IPS-18a (cell line): ENCODE measurements at regions not wholly inside any gene's neighbourhood (a gene's known extent, or its start where the extent isn't known, plus 50 kb on each side); places are given as distances from the start of the nearest gene placed in this dataset.

Source experiments
- H3K27ac ChIP-seq: one replicate; pipeline ENCODE4 v1.5.1; 2013; ENCODE audit warnings: low read length
- H3K27me3 ChIP-seq: one replicate; pipeline ENCODE4 v1.6.1; 2013; ENCODE audit warnings: mild to moderate bottlenecking, low read length; ENCODE audit not compliant: control insufficient read depth, insufficient read depth
- H3K36me3 ChIP-seq: one replicate; pipeline ENCODE4 v1.6.1; 2013; ENCODE audit warnings: low read depth, low read length; ENCODE audit not compliant: control insufficient read depth
- H3K4me1 ChIP-seq: one replicate; pipeline ENCODE4 v1.6.1; 2013; ENCODE audit warnings: low read depth, low read length; ENCODE audit not compliant: control insufficient read depth
- H3K4me3 ChIP-seq: one replicate; pipeline ENCODE4 v1.5.1; 2013; ENCODE audit warnings: low read length
- H3K9ac ChIP-seq: one replicate; pipeline ENCODE4 v1.6.1; 2013; ENCODE audit warnings: mild to moderate bottlenecking, low read length, moderate library complexity
- H3K9me3 ChIP-seq: one replicate; pipeline ENCODE4 v1.6.1; 2013; ENCODE audit warnings: low read depth, low read length; ENCODE audit not compliant: control insufficient read depth

GRCh38 chr2:128773641-128774319 is 455.1 kb upstream of the HS6ST1 start:
- Histone ChIP-seq H3K9me3 (no peaks in the 10 kb centered on the region), H3K4me1 (peaks cover 8% of the 10 kb centered on the region), H3K9ac (no peak overlapping the region), H3K27ac (no peak overlapping the region), H3K27me3 (no peaks in the 10 kb centered on the region), H3K4me3 (no peak overlapping the region), H3K36me3 (no peaks in the 10 kb centered on the region)

DNA sequence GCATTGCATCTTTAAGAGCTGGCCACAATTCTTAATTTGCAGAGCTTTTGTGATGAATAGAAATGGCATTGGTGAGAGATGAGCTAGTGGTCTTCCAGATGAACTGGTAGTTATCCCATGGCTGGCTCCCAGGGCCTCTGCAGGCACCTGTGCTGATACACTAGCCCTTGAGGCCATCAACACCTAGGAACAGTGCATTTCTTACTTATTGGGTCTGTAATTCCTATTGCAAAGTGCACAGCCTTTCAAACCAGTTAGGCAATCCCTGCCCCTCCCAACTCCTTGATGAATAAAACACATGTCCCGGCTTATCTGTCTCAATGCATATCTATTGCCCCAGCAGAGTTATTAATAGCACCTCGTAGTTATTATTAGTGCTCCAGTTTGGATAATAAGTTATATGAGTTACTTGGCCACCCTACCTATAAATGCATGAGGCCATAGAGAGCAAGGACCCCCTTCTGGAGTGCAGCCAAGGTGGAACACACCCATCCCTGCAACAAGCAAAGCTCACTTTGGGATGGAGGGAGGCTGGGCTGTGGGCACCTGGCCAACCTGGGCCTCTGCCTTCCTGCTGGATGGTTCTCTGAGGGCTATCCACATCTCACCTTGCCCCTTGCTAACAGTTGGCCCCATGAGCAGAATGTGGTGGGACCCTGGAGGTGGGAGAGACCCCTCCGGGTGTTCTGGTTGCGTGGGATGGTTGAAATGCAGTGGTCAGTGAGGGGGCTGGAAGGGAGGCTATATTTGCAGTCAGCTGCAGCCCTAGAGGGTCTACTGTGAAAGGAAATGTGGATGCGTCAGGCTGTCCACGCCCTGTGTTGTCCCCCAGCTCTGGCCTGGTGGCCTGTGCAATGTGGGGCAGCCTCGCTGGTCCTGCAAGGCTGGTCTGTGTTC is 455.9 kb upstream of the HS6ST1 start:
- H3K4me3 ChIP-seq, result no peak overlapping the region
- H3K4me1 ChIP-seq, result peaks cover 8% of the 10 kb centered on the region
- H3K27ac ChIP-seq, result no peak overlapping the region
- no peak overlapping the region for H3K9ac ChIP-seq
- H3K36me3 ChIP-seq, result no peaks in the 10 kb centered on the region
- no peaks in the 10 kb centered on the region for H3K27me3 ChIP-seq
- no peaks in the 10 kb centered on the region for H3K9me3 ChIP-seq

GRCh38 chr2:128775217-128775913 is 456.7 kb upstream of the HS6ST1 start:
- H3K9ac ChIP-seq, result no peak overlapping the region
- no peak overlapping the region for H3K4me3 ChIP-seq
- no peaks in the 10 kb centered on the region for H3K36me3 ChIP-seq
- no peaks in the 10 kb centered on the region for H3K9me3 ChIP-seq
- no peak overlapping the region for H3K27ac ChIP-seq
- H3K27me3 ChIP-seq, result no peaks in the 10 kb centered on the region
- H3K4me1 ChIP-seq, result peaks cover 8% of the 10 kb centered on the region

DNA sequence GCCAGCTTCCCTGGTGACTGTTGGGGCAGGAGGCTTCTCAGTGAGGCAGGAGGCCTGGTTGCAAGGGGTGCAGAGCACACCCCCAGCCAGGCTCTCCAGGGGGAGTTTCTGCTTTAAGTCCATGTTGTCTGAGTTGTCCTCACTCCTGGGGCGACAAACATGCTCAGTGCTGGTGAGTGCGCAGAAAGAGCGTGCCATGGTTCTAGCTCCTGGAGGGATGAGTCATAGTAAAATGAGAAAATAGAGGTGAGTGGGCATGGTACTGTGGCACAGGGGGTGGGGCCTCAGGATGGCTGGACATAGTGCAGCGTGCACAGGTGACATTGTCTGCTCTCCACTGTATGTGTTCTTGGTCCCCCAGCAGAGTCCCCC is 457.2 kb upstream of the HS6ST1 start:
- Histone ChIP-seq H3K9me3 (no peaks in the 10 kb centered on the region), H3K36me3 (no peaks in the 10 kb centered on the region), H3K27ac (no peak overlapping the region), H3K4me3 (no peak overlapping the region), H3K9ac (no peak overlapping the region), H3K4me1 (peaks cover 4% of the 10 kb centered on the region), H3K27me3 (no peaks in the 10 kb centered on the region)

DNA sequence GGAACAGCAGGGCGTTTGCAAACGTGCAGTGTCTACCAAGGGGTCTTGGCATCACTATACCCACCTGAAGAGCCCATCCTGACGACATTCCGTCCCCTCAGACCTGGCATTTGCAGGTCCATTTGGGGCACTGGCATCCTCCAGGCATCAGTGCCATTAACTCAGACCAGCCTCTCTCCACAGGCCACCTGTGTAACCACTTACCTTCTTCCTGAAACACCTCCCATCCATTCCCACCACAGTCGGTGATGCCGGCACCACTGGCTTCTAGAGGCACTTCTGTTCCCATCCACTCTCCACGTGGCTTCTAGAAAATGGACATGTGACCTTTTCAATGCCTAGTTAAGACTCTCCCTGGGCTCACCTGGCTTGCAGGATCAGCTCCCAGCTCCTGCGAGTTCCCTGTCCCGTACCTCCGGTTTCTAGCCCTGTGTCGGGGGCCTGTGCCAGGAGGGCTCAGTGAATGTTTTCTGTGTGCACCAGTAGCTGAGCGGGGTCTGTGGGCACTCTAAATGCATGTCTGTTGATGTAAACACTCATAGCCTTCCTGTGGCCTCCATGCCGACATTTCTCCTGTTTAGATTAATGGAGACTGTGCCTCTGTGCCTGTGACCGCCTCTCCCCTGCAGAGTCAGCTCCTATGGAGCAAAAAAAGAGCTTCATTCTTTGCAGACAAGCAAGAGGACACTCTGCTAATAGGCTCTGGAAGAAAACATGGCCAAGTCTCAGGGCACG is 458.0 kb upstream of the HS6ST1 start:
- Histone ChIP-seq H3K9ac (no peak overlapping the region), H3K4me1 (no peaks in the 10 kb centered on the region), H3K27me3 (no peaks in the 10 kb centered on the region), H3K4me3 (no peak overlapping the region), H3K36me3 (no peaks in the 10 kb centered on the region), H3K27ac (no peak overlapping the region), H3K9me3 (no peaks in the 10 kb centered on the region)

- Histone ChIP-seq H3K4me3 (no peak overlapping the region), H3K9ac (no peak overlapping the region), H3K9me3 (no peaks in the 10 kb centered on the region), H3K36me3 (no peaks in the 10 kb centered on the region), H3K4me1 (no peaks in the 10 kb centered on the region), H3K27me3 (no peaks in the 10 kb centered on the region), H3K27ac (no peak overlapping the region)
These were observed 458.7 kb upstream of the HS6ST1 start for GRCh38 chr2:128777196-128778035.

GRCh38 chr2:128778843-128779242 is 460.2 kb upstream of the HS6ST1 start:
- Histone ChIP-seq H3K9ac (no peak overlapping the region), H3K9me3 (no peaks in the 10 kb centered on the region), H3K36me3 (no peaks in the 10 kb centered on the region), H3K4me3 (no peak overlapping the region), H3K27ac (no peak overlapping the region), H3K27me3 (no peaks in the 10 kb centered on the region), H3K4me1 (no peaks in the 10 kb centered on the region)

- H3K27me3 ChIP-seq, result no peaks in the 10 kb centered on the region
- H3K27ac ChIP-seq, result no peak overlapping the region
- no peak overlapping the region for H3K4me3 ChIP-seq
- no peaks in the 10 kb centered on the region for H3K9me3 ChIP-seq
- no peak overlapping the region for H3K9ac ChIP-seq
- H3K36me3 ChIP-seq, result no peaks in the 10 kb centered on the region
- H3K4me1 ChIP-seq, result no peaks in the 10 kb centered on the region
These were observed 460.8 kb upstream of the HS6ST1 start for GRCh38 chr2:128779301-128780095.

- H3K36me3 ChIP-seq, result no peaks in the 10 kb centered on the region
- no peak overlapping the region for H3K9ac ChIP-seq
- H3K27ac ChIP-seq, result no peak overlapping the region
- H3K4me1 ChIP-seq, result no peaks in the 10 kb centered on the region
- no peaks in the 10 kb centered on the region for H3K9me3 ChIP-seq
- H3K4me3 ChIP-seq, result no peak overlapping the region
- no peaks in the 10 kb centered on the region for H3K27me3 ChIP-seq
These were observed 461.9 kb upstream of the HS6ST1 start for GRCh38 chr2:128780434-128781080.

- Histone ChIP-seq H3K27me3 (no peaks in the 10 kb centered on the region), H3K4me1 (peaks cover under 1% of the 10 kb centered on the region), H3K4me3 (no peak overlapping the region), H3K27ac (no peak overlapping the region), H3K9ac (no peak overlapping the region), H3K9me3 (no peaks in the 10 kb centered on the region), H3K36me3 (no peaks in the 10 kb centered on the region)
These were observed 462.5 kb upstream of the HS6ST1 start for GRCh38 chr2:128781166-128781565.
